Lower leg skin (tissue), 3 donors: ENCODE measurements at regions not wholly inside any gene's neighbourhood (a gene's known extent, or its start where the extent isn't known, plus 50 kb on each side); places are given as distances from the start of the nearest gene placed in this dataset.

Experiments used
- CTCF ChIP-seq, 3 donors: fragments of 450-650 bp; IDR thresholded peaks; one replicate each; pipeline ENCODE4 v1.5.1; 2016; ENCODE audit warnings: antibody characterized with exemption in 3 of 3, mild to moderate bottlenecking in 3 of 3, moderate library complexity in 2 of 3
- POLR2A ChIP-seq, 2 donors: fragments of 450-650 bp; IDR thresholded peaks; one replicate each; pipeline ENCODE4 v1.6.1; 2016 to 2017; ENCODE audit warnings: antibody characterized with exemption in 2 of 2, mild to moderate bottlenecking in 1 of 2, moderate library complexity in 1 of 2

- TF ChIP-seq CTCF (IDR thresholded peaks at IDR 0.05) (no peak), POLR2A (IDR thresholded peaks at IDR 0.05) (no peak)
Measured at GRCh38 chr3:84820126-84820525, 138.7 kb upstream of the CADM2 start.
